ENCODE measurements at regions not wholly inside any gene's neighbourhood (a gene's known extent, or its start where the extent isn't known, plus 50 kb on each side); places are given as distances from the start of the nearest gene placed in this dataset.

GRCh38 chr12:14200598-14200997 is 164.9 kb upstream of the ATF7IP start:
- TF ChIP-seq CTCF (IDR thresholded peaks at IDR 0.05), result no peak
- no peak for TF ChIP-seq POLR2A (IDR thresholded peaks at IDR 0.05)

Measured in Peyer's patch (tissue), 4 donors.